ENCODE measurements at regions not wholly inside any gene's neighbourhood (a gene's known extent, or its start where the extent isn't known, plus 50 kb on each side); places are given as distances from the start of the nearest gene placed in this dataset.

- TF ChIP-seq POLR2A (IDR thresholded peaks at IDR 0.05) (no peak), CTCF (IDR thresholded peaks at IDR 0.05) (no peak)
Observed at GRCh38 chr9:99523838-99524237, 297.8 kb upstream of the NR4A3 start.
